EL (cell line): ENCODE measurements at regions not wholly inside any gene's neighbourhood (a gene's known extent, or its start where the extent isn't known, plus 50 kb on each side); places are given as distances from the start of the nearest gene placed in this dataset.
"Not testable (repeated sequence)": the region's sequence is repeated elsewhere in the genome, so short reads cannot be mapped to it uniquely, and the experiment has no call there.

Experiments
- DNase-seq: peaks from one replicate; pipeline ENCODE4 v3.0.0-alpha.2; 2016

DNA sequence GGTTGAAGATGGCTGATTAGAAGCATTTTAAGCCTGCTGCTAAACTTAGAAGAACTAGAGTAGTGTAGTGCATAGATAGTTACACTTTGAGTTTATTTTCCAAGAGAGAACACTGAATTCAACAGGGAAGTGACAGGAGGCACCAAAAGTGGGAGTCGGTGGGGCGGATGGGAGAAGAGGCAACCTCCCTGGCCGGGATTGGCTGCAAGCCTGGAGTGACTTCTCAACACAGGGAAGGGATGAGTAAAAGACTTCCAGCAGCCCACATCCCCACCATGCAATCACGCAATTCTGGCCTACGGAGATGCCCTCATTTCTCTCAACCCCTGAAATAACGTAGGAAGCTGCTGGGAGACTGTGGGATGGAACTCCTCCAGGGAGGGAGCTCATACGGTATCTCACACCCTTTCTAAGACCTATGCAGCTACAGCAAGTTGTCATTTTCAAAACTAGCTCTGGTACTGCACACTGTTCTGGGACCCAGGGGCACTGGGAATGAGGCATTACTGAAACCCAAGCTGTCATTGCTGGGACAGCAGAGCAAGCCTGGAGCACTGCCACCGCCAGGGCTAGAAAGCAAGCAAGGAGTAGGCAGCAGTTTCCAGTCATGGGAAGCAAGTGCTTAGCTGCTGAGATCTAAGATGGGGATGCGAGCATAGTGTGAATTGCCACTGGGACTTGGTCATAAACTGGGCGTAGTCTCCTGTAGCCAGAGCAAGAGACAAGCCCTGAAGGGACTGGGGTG is 331.6 kb upstream of the PTGER4 start:
- DNase-seq = no peak

DNA sequence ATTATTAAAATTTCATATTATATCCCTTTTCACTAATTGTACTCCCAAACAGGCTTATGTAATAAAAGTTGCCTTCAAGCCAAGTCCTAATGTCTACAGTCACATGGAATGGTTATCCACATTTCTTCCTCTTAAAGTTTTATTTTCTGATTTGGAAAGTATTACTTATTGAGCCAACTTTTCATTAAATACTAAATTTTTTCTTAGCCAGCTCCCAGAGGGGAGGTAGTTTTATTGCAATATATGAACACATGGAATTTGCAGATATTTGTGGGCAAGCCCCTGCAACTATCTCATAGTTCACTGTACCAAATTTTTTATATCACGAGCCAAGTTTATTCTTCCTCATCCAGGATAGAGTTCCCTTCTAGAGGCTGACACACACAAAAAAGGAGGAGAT is 332.8 kb upstream of the PTGER4 start:
- no peak for DNase-seq

- DNase-seq = not testable (repeated sequence)
Measured at GRCh38 chr5:40338434-40338833, 341.3 kb upstream of the PTGER4 start.

GRCh38 chr5:40334242-40334635 is 345.5 kb upstream of the PTGER4 start:
- DNase-seq = no peak

DNA sequence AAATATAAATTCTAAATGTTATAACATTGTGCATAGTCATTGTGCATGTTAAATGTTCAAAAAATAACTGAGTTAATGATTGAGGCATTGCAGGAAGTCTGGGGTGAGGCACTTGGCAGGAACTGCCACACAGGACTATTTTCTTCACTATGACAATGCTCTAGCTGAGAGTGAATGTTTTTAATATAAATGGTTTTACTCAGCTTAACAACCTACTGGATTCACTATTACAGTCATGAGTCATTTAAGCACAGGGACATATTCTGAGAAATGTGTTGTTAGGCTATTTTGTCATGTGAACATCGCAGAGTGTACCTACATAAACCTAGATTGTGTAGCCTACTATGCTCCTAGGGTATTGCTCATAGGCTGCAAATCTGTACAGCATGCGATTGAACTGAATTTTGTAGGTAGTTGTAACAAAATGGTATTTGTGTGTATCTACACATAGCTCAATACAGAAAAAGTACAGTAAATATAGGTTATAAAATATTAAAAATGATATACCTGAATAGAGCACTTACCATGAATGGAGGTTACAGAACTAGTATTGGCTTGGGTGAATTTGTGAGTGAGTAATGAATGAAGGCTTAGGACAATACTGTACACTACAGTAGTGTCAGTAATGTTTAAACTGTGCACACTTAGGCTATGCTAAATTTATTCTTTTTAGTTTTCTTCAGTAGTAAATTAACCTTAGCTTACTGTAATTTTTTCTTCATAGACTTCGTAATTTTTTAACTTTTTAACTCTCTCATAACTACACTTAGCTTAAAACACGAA is 346.1 kb upstream of the PTGER4 start:
- DNase-seq = peak; percentile 56

GRCh38 chr5:40332970-40333369 is 346.7 kb upstream of the PTGER4 start:
- peak; percentile 29 for DNase-seq

DNA sequence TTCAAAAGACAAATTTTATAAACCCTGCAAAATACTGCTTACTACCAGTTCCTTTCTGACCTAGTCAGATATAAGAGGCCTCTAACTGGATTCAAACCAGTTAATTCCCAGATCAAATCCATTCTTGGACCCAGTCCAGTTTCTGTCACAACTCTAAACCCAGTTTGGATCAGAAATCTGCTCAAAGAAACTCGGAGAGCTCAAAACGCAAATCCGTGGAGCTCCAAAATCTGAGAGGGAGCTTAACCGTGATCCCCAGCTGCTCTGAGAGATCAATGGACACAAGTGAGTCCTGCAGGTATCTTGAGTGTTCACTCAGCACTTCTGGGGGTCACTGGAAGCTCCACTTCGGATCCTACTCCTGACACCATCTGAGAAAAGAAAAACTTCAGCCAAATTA is 348.1 kb upstream of the PTGER4 start:
- no peak for DNase-seq

GRCh38 chr5:40321514-40321913 is 358.2 kb upstream of the PTGER4 start:
- no peak for DNase-seq

GRCh38 chr5:40318395-40318794 is 361.3 kb upstream of the PTGER4 start:
- DNase-seq = no peak

DNA sequence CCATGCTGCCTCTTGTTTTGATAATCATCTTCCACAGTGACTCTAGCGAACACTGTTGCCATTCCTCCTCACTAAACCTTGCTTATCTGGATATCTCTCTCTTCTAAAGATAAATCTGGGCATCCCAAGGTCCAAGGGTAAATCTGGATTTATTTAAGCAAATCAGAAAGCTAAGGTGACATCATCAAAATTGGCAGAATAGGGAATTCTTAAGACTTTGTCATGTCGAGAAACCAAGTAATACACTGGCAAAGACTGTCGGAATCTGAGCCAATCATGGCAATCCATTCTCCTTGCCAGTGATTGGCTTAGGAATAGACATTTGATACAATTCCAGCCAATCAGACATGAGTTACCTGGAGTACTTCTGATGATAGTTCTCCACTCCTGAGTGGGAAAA is 362.7 kb upstream of the PTGER4 start:
- DNase-seq = no peak

DNA sequence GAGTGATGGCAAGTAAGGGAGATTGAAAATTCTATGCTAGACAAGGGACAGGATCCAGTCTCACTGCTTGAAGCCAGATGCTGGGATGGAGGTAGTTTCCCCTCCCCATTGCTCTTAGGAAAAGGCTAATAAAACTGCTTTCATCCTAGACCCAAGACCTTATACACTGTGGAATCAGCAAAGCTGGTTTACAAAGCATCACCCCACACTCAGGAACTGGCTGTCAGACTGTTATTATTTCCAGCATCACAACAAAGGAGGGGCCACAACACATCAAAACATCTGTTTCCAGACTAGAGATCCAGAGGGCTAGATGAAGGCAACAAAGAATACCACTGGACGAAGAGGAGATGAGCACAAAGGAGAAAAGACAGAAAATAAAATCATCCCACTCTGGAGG is 364.6 kb upstream of the PTGER4 start:
- DNase-seq = no peak

DNA sequence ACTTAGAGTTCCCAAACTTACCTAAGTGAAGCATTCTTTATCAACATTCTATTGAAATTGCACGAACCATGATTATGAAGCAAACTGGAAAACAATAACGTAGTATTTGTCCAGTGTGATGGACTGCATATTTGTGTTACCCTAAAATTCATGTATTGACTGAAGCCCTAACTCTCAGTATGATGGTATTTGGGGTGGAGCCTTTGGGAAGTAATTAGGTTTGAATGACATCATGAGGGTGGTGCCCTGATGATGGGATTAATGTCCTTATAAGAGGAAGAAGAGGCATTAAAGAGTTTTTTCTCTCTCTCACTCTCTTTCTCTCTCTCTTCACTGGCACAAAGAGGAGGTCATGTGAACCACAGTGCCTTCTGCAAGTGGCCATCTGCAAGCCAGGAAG is 365.4 kb upstream of the PTGER4 start:
- no peak for DNase-seq

GRCh38 chr5:40312205-40312604 is 367.5 kb upstream of the PTGER4 start:
- DNase-seq = no peak

- no peak for DNase-seq
Measured at GRCh38 chr5:40309851-40310250, 369.9 kb upstream of the PTGER4 start.

GRCh38 chr5:40308867-40309266 is 370.8 kb upstream of the PTGER4 start:
- DNase-seq = no peak

DNA sequence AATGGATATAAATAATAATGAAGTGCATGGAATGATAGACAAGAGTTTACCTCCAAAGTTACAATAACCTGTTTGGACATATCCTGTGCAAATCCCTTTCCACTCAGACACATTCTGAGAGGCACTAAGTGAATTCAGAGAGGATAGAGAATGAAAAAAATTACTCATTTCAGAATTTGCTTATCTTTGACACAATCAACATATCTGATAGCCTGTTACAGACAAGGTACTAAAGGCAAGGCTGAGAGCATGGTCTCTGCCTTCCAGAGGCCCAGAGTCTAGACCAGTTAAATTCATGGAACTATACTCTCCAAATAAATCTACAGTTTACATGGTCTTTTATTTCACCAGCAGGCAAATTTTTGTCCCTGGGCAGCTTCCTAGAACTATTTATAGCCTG is 371.8 kb upstream of the PTGER4 start:
- DNase-seq = no peak

DNA sequence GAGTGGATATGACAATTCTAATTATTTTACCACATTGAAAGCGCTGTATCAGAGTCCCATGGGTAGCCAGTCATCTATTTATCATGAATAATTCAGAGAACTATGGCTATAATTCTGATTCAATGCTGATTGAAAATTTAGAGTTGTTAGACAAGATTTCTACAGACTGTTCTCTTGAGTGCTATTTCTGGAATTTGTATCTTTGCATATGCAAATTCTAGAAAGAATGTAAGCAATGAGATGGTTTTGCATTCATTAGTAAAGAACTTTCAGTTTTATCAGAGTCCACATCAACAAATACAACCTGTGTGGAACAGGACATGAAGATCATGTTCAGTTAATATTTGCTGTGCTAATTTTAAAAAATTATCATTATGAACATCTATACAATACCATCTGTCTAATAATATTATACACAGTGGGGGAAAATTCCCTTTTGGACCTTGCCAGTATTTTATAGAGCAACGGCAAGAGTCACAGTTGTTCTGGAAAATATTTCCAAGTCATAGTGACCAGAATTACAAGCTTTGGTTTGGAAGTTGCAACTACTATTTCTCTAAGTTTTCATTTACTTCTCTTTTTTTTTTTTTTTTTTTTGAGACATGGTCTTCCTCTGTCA is 372.7 kb upstream of the PTGER4 start:
- DNase-seq = no peak

DNA sequence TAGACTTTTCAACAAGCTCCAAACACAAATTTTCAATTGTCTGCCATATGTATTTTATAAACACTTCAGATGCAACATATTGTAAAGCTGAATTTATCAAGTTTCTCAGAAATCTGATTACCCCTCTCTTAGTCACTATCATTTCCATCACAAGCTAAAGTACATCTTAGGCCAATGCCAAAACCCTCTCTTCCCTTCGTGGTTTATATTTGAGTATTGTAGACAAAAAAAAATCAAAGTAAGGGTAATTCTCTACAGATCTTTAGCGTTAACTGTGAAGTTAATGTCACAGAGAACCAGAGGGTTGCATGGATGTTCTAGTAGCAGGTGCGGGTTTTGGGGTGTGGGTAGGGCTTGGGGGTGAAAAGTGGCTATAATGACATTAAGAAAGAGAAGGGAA is 387.7 kb upstream of the PTGER4 start:
- DNase-seq = no peak

DNA sequence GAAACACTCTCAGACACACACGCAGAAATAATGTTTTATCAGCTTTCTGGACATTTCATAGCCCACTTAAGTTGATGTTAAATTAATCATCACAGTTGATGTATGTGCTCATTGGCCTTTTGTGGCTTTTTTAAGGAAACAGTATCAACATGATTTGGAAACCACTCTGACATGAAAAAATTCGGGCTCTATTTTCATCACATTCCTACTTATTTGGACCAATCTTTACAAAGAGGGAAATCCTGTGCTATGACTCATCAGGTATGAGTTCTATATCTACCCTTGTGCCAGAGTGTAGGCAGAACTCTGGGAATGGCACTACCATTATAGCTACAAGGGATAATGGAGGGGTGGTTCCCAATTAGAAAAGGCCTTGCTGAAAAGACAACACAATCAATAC is 388.4 kb upstream of the PTGER4 start:
- DNase-seq = peak; percentile 76

GRCh38 chr5:40288800-40289485 is 390.8 kb upstream of the PTGER4 start:
- DNase-seq = no peak

DNA sequence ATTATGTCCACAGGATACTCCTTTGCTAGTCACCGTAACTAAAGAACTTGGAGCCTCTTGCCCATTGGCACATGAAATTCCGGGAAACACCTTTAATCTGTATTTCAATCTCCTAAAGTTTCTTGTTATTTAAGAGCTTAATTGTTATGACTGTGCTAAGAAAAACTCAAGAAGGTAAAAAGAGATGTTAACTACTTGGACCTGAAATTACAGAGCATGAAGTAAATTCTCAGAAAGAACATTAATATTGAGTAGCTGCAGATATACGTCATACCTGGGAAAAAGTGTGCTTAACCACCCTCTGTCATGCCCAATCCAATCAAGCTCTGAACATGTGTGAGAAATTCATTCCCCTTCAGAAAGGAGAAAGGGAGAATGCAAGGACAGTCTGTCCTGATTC is 394.9 kb upstream of the PTGER4 start:
- no peak for DNase-seq

GRCh38 chr5:40278881-40279280 is 400.8 kb upstream of the PTGER4 start:
- peak; percentile 8 for DNase-seq

DNA sequence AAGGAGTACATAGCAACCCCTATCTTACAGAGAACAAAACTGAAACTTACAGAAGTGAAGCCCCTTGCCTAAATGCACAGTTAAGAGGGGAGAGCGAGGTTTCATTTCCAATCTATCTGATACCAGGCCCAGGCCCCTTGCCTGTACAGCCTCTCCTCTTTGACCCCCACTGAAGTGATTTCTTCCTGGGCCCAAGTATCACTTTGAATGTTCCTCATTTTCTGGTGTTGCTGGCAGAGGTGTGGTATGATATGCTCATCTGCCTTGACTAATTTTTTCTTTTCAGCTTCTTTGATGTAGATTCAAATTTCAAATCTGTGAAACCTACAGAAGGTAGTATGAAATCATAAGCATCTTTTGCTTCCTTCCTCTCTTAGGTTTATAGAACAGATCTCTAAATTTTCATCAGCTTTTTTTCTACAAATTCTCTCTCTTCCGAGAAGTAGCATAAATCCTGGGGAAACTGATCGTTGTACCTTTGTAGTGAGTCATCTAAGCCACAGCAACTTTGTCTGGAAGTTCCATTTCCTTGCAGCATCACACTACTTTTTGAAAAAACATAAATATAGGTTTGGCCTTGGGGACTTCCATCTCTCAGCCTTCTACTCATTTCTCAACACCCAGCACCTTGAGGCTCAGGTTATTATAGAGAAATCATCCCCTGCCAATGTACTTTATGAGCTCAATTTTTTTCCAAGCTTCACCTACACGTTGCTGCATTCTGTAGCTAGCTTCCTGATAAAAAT is 402.4 kb upstream of the PTGER4 start:
- no peak for DNase-seq
